ENCODE measurements at regions not wholly inside any gene's neighbourhood (a gene's known extent, or its start where the extent isn't known, plus 50 kb on each side); places are given as distances from the start of the nearest gene placed in this dataset.
A peak's percentile ranks its signal among the peaks of the same experiment; 100 is the strongest.

DNA sequence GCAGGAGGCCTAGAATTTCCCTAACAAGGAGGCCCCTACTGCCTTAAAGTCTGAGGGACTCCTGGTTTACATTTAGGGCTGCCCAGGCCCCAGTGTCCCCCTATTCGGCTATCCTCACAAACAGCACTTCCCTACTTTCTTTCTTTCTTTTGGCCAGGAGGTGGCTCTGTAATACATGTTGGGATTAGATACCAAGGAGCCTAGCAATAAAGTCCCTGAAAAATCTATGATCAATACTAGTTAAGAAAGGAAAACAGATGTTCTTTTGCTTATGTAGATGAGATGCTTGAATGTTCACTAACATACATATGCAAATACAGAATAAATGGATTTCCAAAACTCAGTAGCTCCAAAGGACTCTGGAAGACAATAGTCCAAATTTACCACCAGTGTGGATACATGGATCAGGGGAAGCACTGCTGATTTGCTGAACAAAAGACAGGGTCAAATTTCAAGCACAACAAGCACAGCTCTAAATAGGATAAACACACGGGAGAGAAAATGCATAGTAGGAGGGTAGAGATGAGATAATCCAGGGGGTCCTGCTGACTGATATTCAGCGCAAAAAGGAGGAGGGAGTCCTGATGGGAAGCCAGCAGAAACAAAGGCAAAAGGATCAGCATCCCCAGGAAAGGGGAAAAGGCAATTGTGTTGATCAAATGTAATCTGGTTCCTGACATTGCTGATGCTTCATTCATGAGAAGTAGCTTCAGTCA, 240.0 kb downstream of the NUF2 start:
- no peak overlapping the region for H3K27ac ChIP-seq (ENCODE audit: extremely low read depth, low read depth, low read length)
- POLR2A ChIA-PET, result no interaction called here
- H3K36me3 ChIP-seq (ENCODE audit: control insufficient read depth in 2 of 2, insufficient read depth in 1 of 2, low read length in 2 of 2), result no peaks in the 10 kb centered on the region
- no peaks in the 10 kb centered on the region for H3K4me1 ChIP-seq (ENCODE audit: control insufficient read depth, insufficient read depth, low read length)
- CTCF ChIA-PET, result interaction anchor here (0.7 to 0.9 kb wide), 3 partner anchors 93 to 1515 kb away, joined by 3 read pairs; no protein-coding TSS in a partner anchor
- TF ChIP-seq ZNF654 (tag by site-specific recombination; IDR thresholded peaks at IDR 0.05; ENCODE audit: low read depth), result peak; percentile 25
- no peak for TF ChIP-seq ZNF155 (tag by site-specific recombination; IDR thresholded peaks at IDR 0.05)
- TF ChIP-seq ZNF2 (tag by site-specific recombination; IDR thresholded peaks at IDR 0.05), result peak; percentile 23; the same call in 1 of the 2 replicates
- H3K9me3 ChIP-seq (ENCODE audit: control insufficient read depth, insufficient read depth, low read depth, low read length), result no peaks in the 10 kb centered on the region
- H3K4me3 ChIP-seq (ENCODE audit: low read depth, low read length), result no peak overlapping the region

DNA sequence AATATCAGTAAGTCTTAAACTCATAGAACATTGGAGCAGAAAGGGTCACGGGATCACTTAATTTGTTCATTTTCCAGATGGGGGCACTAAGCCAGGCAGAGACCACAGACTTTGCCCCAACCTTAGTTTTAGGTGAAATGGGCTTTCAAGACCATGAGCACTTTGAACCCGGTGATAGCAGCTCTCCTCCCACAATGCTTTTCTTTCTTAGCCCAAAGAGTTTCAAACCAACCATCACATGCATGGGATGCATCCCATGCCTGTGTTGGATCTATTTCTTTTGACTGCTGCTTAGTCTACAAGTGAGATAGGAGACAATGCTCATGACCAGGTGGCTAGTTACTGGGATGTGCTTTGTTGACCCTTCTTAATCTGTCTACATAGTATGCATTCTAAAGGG, 240.6 kb downstream of the NUF2 start:
- CTCF ChIA-PET, result interaction anchor here (0.9 kb wide), 1 partner anchor 140 kb away, joined by 3 read pairs; no protein-coding TSS in a partner anchor
- Histone ChIP-seq H3K9me3 (ENCODE audit: control insufficient read depth, insufficient read depth, low read depth, low read length) (no peaks in the 10 kb centered on the region), H3K36me3 (ENCODE audit: control insufficient read depth in 2 of 2, insufficient read depth in 1 of 2, low read length in 2 of 2) (no peaks in the 10 kb centered on the region), H3K27ac (ENCODE audit: extremely low read depth, low read depth, low read length) (no peak overlapping the region), H3K4me3 (ENCODE audit: low read depth, low read length) (no peak overlapping the region), H3K4me1 (ENCODE audit: control insufficient read depth, insufficient read depth, low read length) (no peaks in the 10 kb centered on the region)
- POLR2A ChIA-PET, result no interaction called here
- no peak for TF ChIP-seq KLF10 (tag by site-specific recombination; IDR thresholded peaks at IDR 0.05)
- no peak for TF ChIP-seq ZNF169 (tag by site-specific recombination; IDR thresholded peaks at IDR 0.05)

DNA sequence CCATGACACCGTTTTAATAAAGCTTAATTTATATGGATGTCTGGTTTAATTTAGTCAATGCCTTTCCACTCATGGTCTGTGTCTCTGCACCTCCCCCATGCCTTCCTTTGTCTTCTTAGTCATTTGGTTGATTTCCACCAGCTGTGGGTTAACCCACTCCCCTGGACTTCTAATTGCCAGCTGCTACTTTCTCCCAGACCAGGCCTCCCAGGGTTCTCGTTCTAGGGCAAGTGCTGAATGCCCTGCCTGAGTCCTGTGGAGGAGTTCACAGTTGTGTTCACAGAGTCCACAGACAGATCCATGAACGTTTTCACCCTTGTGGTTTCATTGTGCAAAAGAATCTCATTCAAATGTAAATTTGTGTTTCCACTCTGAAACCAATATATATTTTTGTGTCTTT, 243.4 kb downstream of the NUF2 start:
- Histone ChIP-seq H3K9me3 (ENCODE audit: control insufficient read depth, insufficient read depth, low read depth, low read length) (no peaks in the 10 kb centered on the region), H3K27ac (ENCODE audit: extremely low read depth, low read depth, low read length) (no peak overlapping the region), H3K36me3 (ENCODE audit: control insufficient read depth in 2 of 2, insufficient read depth in 1 of 2, low read length in 2 of 2) (no peaks in the 10 kb centered on the region), H3K4me1 (ENCODE audit: control insufficient read depth, insufficient read depth, low read length) (no peaks in the 10 kb centered on the region), H3K4me3 (ENCODE audit: low read depth, low read length) (no peak overlapping the region)
- ChIA-PET CTCF (no interaction called here), POLR2A (no interaction called here)
- no peak for TF ChIP-seq ZNF530 (tag by site-specific recombination; IDR thresholded peaks at IDR 0.05; ENCODE audit: low read depth)
- 0 out of 2 replicates have a peak, but pooled peaks have one; percentile 9 for TF ChIP-seq GLIS1 (tag by site-specific recombination; IDR thresholded peaks at IDR 0.05)
- TF ChIP-seq ZBTB17 (tag by site-specific recombination; IDR thresholded peaks at IDR 0.05), result no peak
- TF ChIP-seq, protein P1, sequence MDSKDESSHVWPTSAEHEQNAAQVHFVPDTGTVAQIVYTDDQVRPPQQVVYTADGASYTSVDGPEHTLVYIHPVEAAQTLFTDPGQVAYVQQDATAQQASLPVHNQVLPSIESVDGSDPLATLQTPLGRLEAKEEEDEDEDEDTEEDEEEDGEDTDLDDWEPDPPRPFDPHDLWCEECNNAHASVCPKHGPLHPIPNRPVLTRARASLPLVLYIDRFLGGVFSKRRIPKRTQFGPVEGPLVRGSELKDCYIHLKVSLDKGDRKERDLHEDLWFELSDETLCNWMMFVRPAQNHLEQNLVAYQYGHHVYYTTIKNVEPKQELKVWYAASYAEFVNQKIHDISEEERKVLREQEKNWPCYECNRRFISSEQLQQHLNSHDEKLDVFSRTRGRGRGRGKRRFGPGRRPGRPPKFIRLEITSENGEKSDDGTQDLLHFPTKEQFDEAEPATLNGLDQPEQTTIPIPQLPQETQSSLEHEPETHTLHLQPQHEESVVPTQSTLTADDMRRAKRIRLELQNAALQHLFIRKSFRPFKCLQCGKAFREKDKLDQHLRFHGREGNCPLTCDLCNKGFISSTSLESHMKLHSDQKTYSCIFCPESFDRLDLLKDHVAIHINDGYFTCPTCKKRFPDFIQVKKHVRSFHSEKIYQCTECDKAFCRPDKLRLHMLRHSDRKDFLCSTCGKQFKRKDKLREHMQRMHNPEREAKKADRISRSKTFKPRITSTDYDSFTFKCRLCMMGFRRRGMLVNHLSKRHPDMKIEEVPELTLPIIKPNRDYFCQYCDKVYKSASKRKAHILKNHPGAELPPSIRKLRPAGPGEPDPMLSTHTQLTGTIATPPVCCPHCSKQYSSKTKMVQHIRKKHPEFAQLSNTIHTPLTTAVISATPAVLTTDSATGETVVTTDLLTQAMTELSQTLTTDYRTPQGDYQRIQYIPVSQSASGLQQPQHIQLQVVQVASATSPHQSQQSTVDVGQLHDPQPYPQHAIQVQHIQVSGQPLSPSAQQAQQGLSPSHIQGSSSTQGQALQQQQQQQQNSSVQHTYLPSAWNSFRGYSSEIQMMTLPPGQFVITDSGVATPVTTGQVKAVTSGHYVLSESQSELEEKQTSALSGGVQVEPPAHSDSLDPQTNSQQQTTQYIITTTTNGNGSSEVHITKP (tag by site-specific recombination; IDR thresholded peaks at IDR 0.05), result no peak

DNA sequence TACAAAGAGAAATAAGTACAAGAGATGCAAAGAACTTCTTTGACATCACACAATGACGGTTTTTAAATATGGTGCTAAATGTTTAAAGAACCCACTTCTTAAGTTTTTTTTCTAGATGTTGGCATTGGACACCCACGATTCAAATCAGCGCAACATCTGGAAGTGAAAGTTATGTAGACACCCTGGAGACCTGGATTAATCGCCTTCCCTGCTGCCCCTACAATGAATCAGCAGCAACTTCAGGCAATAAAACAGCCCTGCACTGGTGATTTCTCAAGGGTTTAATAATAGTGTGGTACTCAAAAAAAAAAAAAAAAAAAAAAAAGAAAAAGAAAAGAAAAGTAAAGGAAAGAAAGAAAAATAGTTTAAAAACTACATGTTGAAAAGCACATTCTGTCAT, 248.3 kb downstream of the NUF2 start:
- POLR2A ChIA-PET, result no interaction called here
- Histone ChIP-seq H3K4me1 (ENCODE audit: control insufficient read depth, insufficient read depth, low read length) (no peaks in the 10 kb centered on the region), H3K4me3 (ENCODE audit: low read depth, low read length) (no peak overlapping the region), H3K9me3 (ENCODE audit: control insufficient read depth, insufficient read depth, low read depth, low read length) (no peaks in the 10 kb centered on the region), H3K27ac (ENCODE audit: extremely low read depth, low read depth, low read length) (no peak overlapping the region), H3K36me3 (ENCODE audit: control insufficient read depth in 2 of 2, insufficient read depth in 1 of 2, low read length in 2 of 2) (no peaks in the 10 kb centered on the region)
- CTCF ChIA-PET, result no interaction called here
- TF ChIP-seq SP3 (tag by site-specific recombination; IDR thresholded peaks at IDR 0.05) (no peak), ZFP41 (tag by site-specific recombination; IDR thresholded peaks at IDR 0.05; ENCODE audit: borderline replicate concordance) (no peak), ZNF155 (tag by site-specific recombination; IDR thresholded peaks at IDR 0.05) (no peak), ZNF16 (tag by site-specific recombination; IDR thresholded peaks at IDR 0.05; ENCODE audit: low read depth) (no peak), ZNF558 (tag by site-specific recombination; IDR thresholded peaks at IDR 0.05) (no peak)
- TF ChIP-seq, protein P2, sequence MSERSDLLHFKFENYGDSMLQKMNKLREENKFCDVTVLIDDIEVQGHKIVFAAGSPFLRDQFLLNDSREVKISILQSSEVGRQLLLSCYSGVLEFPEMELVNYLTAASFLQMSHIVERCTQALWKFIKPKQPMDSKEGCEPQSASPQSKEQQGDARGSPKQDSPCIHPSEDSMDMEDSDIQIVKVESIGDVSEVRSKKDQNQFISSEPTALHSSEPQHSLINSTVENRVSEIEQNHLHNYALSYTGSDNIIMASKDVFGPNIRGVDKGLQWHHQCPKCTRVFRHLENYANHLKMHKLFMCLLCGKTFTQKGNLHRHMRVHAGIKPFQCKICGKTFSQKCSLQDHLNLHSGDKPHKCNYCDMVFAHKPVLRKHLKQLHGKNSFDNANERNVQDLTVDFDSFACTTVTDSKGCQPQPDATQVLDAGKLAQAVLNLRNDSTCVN (tag by site-specific recombination; optimal IDR thresholded peaks at IDR 0.05), result no peak
- TF ChIP-seq, protein P3, sequence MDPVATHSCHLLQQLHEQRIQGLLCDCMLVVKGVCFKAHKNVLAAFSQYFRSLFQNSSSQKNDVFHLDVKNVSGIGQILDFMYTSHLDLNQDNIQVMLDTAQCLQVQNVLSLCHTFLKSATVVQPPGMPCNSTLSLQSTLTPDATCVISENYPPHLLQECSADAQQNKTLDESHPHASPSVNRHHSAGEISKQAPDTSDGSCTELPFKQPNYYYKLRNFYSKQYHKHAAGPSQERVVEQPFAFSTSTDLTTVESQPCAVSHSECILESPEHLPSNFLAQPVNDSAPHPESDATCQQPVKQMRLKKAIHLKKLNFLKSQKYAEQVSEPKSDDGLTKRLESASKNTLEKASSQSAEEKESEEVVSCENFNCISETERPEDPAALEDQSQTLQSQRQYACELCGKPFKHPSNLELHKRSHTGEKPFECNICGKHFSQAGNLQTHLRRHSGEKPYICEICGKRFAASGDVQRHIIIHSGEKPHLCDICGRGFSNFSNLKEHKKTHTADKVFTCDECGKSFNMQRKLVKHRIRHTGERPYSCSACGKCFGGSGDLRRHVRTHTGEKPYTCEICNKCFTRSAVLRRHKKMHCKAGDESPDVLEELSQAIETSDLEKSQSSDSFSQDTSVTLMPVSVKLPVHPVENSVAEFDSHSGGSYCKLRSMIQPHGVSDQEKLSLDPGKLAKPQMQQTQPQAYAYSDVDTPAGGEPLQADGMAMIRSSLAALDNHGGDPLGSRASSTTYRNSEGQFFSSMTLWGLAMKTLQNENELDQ (tag by site-specific recombination; IDR thresholded peaks at IDR 0.05; ENCODE audit: low read depth), result no peak
- TF ChIP-seq, protein P4, sequence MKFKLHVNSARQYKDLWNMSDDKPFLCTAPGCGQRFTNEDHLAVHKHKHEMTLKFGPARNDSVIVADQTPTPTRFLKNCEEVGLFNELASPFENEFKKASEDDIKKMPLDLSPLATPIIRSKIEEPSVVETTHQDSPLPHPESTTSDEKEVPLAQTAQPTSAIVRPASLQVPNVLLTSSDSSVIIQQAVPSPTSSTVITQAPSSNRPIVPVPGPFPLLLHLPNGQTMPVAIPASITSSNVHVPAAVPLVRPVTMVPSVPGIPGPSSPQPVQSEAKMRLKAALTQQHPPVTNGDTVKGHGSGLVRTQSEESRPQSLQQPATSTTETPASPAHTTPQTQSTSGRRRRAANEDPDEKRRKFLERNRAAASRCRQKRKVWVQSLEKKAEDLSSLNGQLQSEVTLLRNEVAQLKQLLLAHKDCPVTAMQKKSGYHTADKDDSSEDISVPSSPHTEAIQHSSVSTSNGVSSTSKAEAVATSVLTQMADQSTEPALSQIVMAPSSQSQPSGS (tag by site-specific recombination; IDR thresholded peaks at IDR 0.05; ENCODE audit: low read depth), result no peak

Data from HEK293 (cell line).